Erythroblast (primary cell): ENCODE measurements at regions not wholly inside any gene's neighbourhood (a gene's known extent, or its start where the extent isn't known, plus 50 kb on each side); places are given as distances from the start of the nearest gene placed in this dataset.

Experiments
- GATA1 ChIP-seq: IDR thresholded peaks from 2 replicates; pipeline ENCODE4 v1.6.1; 2011; ENCODE audit warnings: low read depth, mild to moderate bottlenecking, control low read depth, low read length, moderate library complexity
- POLR2A ChIP-seq: IDR thresholded peaks from 2 replicates; pipeline ENCODE4 v1.6.1; 2011; ENCODE audit warnings: mild to moderate bottlenecking, low read length

- TF ChIP-seq POLR2A (no peak), GATA1 (no peak)
These were observed 311.9 kb upstream of the PLD5 start for GRCh38 chr1:242836423-242836822.
